M059J (cell line): ENCODE measurements at regions not wholly inside any gene's neighbourhood (a gene's known extent, or its start where the extent isn't known, plus 50 kb on each side); places are given as distances from the start of the nearest gene placed in this dataset.

ENCODE experiments used
- DNase-seq: peaks from one replicate; pipeline ENCODE4 v3.0.0-alpha.2; 2012; ENCODE audit warnings: low read depth

GRCh38 chr15:77541421-77542181 is 91.1 kb downstream of the LINGO1 start:
- DNase-seq, result no peak

- no peak for DNase-seq
Measured at GRCh38 chr15:77540312-77541060, 92.2 kb downstream of the LINGO1 start.

DNA sequence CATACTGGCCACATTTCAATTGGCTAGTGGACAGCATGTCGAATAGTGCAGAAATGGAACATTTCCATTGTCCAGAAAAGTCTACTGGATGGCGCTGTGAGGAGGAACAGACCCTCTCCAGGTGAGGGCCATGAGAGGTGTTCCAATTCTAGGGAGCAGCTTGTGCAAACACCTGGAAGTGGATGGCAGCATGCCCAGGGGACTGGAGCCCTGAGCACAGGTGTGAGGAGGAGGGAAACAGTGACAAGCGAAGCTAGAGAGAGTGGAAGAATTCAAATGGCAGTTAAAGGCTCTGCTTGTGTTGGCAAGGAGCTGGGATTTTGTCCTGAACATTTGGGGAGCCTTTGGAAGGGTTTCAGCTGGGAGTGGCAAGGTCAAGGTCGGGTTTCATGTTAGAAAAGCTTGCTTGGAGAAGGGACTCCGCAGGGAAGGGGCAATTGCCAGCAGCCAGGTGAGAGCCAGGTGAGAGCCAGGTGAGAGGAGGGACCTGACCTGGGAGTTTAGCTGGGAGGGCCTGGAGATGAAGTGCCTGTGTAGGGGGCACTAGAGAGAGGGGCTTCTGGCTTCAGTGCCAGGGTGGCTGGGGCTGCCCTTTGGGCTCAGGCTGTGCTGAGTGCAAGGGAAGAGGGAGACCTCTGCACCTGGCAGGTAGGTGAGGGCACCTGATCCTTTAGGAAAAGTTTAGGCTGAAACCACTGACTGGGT is 93.8 kb downstream of the LINGO1 start:
- DNase-seq, result no peak

GRCh38 chr15:77538027-77538451 is 94.7 kb downstream of the LINGO1 start:
- DNase-seq, result no peak

DNA sequence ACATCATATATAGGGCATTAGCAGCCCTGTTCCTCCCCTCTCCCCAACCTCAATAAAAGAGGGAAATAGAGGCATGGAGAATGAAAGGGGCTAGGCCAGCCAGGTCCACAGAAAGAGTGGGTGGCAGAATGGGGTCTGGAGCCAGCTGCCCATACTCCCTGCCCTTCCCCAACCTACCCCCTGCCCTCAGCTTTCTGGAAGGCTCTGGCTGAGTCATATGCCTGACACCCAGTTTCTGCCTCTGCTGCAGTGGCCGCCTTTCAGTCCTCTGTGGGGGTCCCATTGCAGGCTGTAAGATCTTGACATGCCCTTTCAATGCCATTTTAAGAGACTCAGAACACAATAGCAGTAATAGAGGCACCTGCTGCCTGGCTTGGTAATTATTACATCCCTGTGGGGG is 95.7 kb downstream of the LINGO1 start:
- DNase-seq, result no peak

DNA sequence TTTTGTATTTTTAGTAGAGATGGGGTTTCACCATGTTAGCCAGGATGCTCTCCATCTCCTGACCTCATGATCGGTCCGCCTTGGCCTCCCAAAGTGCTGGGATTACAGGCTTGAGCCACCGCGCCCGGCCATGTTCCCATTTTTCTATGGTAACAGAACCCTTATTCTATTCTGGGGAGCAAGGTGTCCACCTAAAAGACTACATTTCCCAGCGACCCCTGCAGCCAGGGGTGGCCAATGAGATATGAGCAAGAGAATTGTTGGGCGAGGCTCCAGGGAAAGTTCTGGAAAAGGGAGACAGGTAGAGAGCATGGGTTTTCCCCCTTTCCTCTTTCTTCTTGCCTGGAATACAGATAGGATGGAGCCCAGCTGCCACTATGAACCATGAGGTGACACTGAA is 96.9 kb downstream of the LINGO1 start:
- DNase-seq, result peak; percentile 10
